ENCODE measurements at regions not wholly inside any gene's neighbourhood (a gene's known extent, or its start where the extent isn't known, plus 50 kb on each side); places are given as distances from the start of the nearest gene placed in this dataset.

DNA sequence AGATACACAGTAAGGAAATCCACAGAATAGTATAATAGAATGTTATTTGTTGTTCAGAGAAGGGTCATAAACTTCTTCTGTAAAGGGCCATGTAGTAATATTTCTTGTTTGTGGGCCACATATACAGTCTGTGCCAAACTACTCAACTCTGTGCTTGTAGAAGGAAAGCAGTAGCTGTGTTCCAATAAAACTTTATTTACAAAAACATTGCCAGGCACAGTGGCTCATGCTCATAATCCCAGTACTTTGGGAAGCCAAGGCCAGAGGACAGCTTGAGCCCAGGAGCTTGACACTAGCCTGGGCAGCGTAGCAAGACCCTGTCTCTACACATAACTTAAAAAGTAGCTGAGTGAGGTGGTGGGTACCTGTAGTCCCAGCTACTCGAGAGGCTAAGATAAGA is 612.8 kb upstream of the PSMD7 start:
- H3K27me3 ChIP-seq (replicated peaks in 1 of 4; ENCODE audit: control insufficient read depth in 3 of 4, extremely low read depth in 1 of 4, insufficient read depth in 3 of 4, low read length in 3 of 4): peaks cover 0 to 2% (median 0%) of the 10 kb centered on the region in 4 experiments; a peak in 1 of 7 replicates
- ChIA-PET POLR2A (ENCODE audit: partially characterized antibody) (no interaction called here), CTCF (ENCODE audit: partially characterized antibody) (no interaction called here)
- no peak overlapping the region for H3K4me2 ChIP-seq (ENCODE audit: insufficient read depth in 1 of 2, low read depth in 2 of 2, low read length in 2 of 2)
- no peak overlapping the region for H3K56ac ChIP-seq (replicated peaks; ENCODE audit: insufficient read length, low read depth, low read length)
- H3K18ac ChIP-seq (ENCODE audit: extremely low read depth, low read length): no peak overlapping the region
- H3K4ac ChIP-seq (replicated peaks; ENCODE audit: insufficient read length, low read depth, low read length): no peak overlapping the region
- no peak overlapping the region for H2BK20ac ChIP-seq (ENCODE audit: low read length)
- no peak overlapping the region for H4K8ac ChIP-seq (ENCODE audit: extremely low read depth, insufficient read depth, low read length)
- no peak overlapping the region for H4K5ac ChIP-seq (ENCODE audit: insufficient read length, low read depth, low read length)
- H3K14ac ChIP-seq (ENCODE audit: insufficient read length): no peak overlapping the region
- H3K36me3 ChIP-seq (ENCODE audit: control insufficient read depth in 2 of 4, insufficient read depth in 4 of 4, low read length in 3 of 4): no peaks in the 10 kb centered on the region
- H2BK15ac ChIP-seq (ENCODE audit: low read length): no peak overlapping the region
- H2BK5ac ChIP-seq (ENCODE audit: low read depth, low read length): no peak overlapping the region
- no peak overlapping the region for H3K9ac ChIP-seq (replicated peaks in 1 of 4; ENCODE audit: extremely low read depth in 1 of 4, low read depth in 3 of 4, low read length in 3 of 4)
- no peak for TF ChIP-seq HDAC2 (IDR thresholded peaks at IDR 0.05; ENCODE audit: borderline replicate concordance in 1 of 2, low read depth in 2 of 2, low read length in 2 of 2)
- no peak for TF ChIP-seq RNF2 (IDR thresholded peaks at IDR 0.05; ENCODE audit: borderline replicate concordance, low read depth, low read length, missing control alignments, poor library complexity, severe bottlenecking)
- TF ChIP-seq EP300 (IDR thresholded peaks at IDR 0.05; ENCODE audit: borderline replicate concordance in 1 of 2, low read depth in 2 of 2, low read length in 2 of 2): no peak
- no peak for TF ChIP-seq EZH2 (IDR thresholded peaks at IDR 0.05; ENCODE audit: low read depth, low read length, severe bottlenecking)
- TF ChIP-seq KDM1A (IDR thresholded peaks at IDR 0.05; ENCODE audit: borderline replicate concordance, low read length): no peak
- no peak for TF ChIP-seq HDAC6 (IDR thresholded peaks at IDR 0.05; ENCODE audit: low read depth, low read length)
- no peak for TF ChIP-seq ASH2L (IDR thresholded peaks at IDR 0.05; ENCODE audit: low read length)
- no peak for TF ChIP-seq SP2 (IDR thresholded peaks at IDR 0.05; ENCODE audit: low read length)
- TF ChIP-seq KDM5A (IDR thresholded peaks at IDR 0.05; ENCODE audit: low read length): no peak
- no peak for TF ChIP-seq TBP (IDR thresholded peaks at IDR 0.05; ENCODE audit: low read depth, low read length)
- TF ChIP-seq TEAD4 (IDR thresholded peaks at IDR 0.05; ENCODE audit: low read depth, low read length): no peak
- TF ChIP-seq SAP30 (IDR thresholded peaks at IDR 0.05; ENCODE audit: insufficient read depth, insufficient replicate concordance, low read length): no peak
- TF ChIP-seq CEBPB (IDR thresholded peaks at IDR 0.05; ENCODE audit: low read depth, low read length): no peak
- TF ChIP-seq JUN (IDR thresholded peaks at IDR 0.05; ENCODE audit: low read depth, low read length): no peak
- no peak for DNase-seq (ENCODE audit: low read depth in 1 of 2, low spot score in 2 of 2)
- H3K79me1 ChIP-seq (ENCODE audit: low read depth, low read length): no peaks in the 10 kb centered on the region
- H3K23me2 ChIP-seq (ENCODE audit: low read depth, low read length): no peaks in the 10 kb centered on the region
- no peak overlapping the region for H2AFZ ChIP-seq (ENCODE audit: low read length)
- no peak overlapping the region for H3K27ac ChIP-seq (ENCODE audit: low read depth, low read length)
- no peaks in the 10 kb centered on the region for H4K20me1 ChIP-seq (replicated peaks in 1 of 2; ENCODE audit: control insufficient read depth in 1 of 2, insufficient read depth in 2 of 2, low read length in 2 of 2)
- H4K91ac ChIP-seq (replicated peaks; ENCODE audit: insufficient read length, low read length): no peak overlapping the region
- no peaks in the 10 kb centered on the region for H3K4me1 ChIP-seq (replicated peaks in 1 of 4; ENCODE audit: control insufficient read depth in 3 of 4, insufficient read depth in 4 of 4, low read length in 3 of 4)
- H3K23ac ChIP-seq (ENCODE audit: insufficient read length): no peak overlapping the region
- H3K4me3 ChIP-seq (ENCODE audit: extremely low read depth in 1 of 4, insufficient read depth in 2 of 4, low read depth in 3 of 4, low read length in 4 of 4): no peak overlapping the region
- H2BK12ac ChIP-seq (ENCODE audit: low read depth, low read length): no peak overlapping the region
- no peaks in the 10 kb centered on the region for H3K79me2 ChIP-seq (ENCODE audit: control insufficient read depth in 1 of 2, insufficient read depth in 2 of 2, low read length in 2 of 2)
- H3K9me3 ChIP-seq (ENCODE audit: insufficient read depth in 2 of 2, low read depth in 1 of 2, low read length in 1 of 2): peaks cover 0 to 5% of the 10 kb centered on the region in 2 experiments; a peak in 1 of 4 replicates
- 95% methylated on average over 2 of the region's 2 CpGs; no CpG with 5 or more reads in 1 of the 2 experiments for WGBS, 2 experiments (ENCODE audit: extremely low coverage in 1 of 2, insufficient coverage in 1 of 2, insufficient read length in 1 of 2, insufficient replicate concordance in 2 of 2, low coverage in 1 of 2, low lambda C conversion rate in 2 of 2, missing lambda C conversion rate in 1 of 2)
- no peak for FAIRE-seq
- no peak overlapping the region for H2BK120ac ChIP-seq (replicated peaks; ENCODE audit: low read depth, low read length)
- H2AK5ac ChIP-seq (ENCODE audit: low read depth, low read length): no peak overlapping the region

Data from H1 (cell line).